Transverse colon (tissue), 4 donors: ENCODE measurements at regions not wholly inside any gene's neighbourhood (a gene's known extent, or its start where the extent isn't known, plus 50 kb on each side); places are given as distances from the start of the nearest gene placed in this dataset.

ENCODE experiments used
- CTCF ChIP-seq, 5 experiments: fragments of 200-600 bp in 3 of 5; fragments of 450-650 bp in 2 of 5; sonication (generic) in 3 of 5; IDR thresholded peaks; 1 replicate in 2 of 5; 2 replicates in 3 of 5; pipeline ENCODE4 v1.5.1; 2016 to 2017; ENCODE audit warnings: antibody characterized with exemption in 5 of 5, inconsistent platforms in 3 of 5, mild to moderate bottlenecking in 2 of 5, moderate library complexity in 1 of 5
- EP300 ChIP-seq: sonication (generic); formaldehyde crosslinking; IDR thresholded peaks from one replicate; pipeline ENCODE4 v1.6.1; 2017; ENCODE audit warnings: antibody characterized with exemption, low read depth
- POLR2A ChIP-seq: fragments of 450-650 bp; IDR thresholded peaks from one replicate; pipeline ENCODE4 v1.6.1; 2016; ENCODE audit warnings: antibody characterized with exemption, mild to moderate bottlenecking, moderate library complexity
- POLR2AphosphoS5 ChIP-seq, 3 donors: sonication (generic); formaldehyde crosslinking; IDR thresholded peaks; one replicate each; pipeline ENCODE4 v1.6.1; 2016; ENCODE audit warnings: antibody characterized with exemption in 3 of 3

DNA sequence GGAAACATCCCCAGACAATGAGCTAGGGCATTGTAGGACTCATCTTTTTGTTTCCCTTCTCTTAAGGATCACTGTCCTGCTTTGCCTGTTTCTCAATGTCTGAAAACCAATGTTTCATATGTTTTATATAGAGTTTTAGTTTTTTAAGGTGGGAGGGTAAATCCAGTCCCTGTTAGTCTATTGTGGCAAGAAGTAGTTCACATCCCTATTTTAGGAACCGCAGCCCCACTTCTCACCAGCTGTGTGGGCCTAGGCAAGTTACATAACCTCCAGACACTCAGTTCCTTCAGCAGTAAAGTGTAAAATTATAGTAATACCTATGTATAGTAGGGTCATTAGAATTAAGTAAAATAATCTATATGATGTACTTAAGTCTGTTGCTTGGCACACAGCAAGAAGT, 105.8 kb upstream of the WLS start:
- no peak for TF ChIP-seq CTCF (IDR thresholded peaks at IDR 0.05)
- no peak for TF ChIP-seq POLR2A
- TF ChIP-seq POLR2AphosphoS5 (IDR thresholded peaks at IDR 0.05) = no peak
- no peak for TF ChIP-seq EP300
